ENCODE measurements at regions not wholly inside any gene's neighbourhood (a gene's known extent, or its start where the extent isn't known, plus 50 kb on each side); places are given as distances from the start of the nearest gene placed in this dataset.

DNA sequence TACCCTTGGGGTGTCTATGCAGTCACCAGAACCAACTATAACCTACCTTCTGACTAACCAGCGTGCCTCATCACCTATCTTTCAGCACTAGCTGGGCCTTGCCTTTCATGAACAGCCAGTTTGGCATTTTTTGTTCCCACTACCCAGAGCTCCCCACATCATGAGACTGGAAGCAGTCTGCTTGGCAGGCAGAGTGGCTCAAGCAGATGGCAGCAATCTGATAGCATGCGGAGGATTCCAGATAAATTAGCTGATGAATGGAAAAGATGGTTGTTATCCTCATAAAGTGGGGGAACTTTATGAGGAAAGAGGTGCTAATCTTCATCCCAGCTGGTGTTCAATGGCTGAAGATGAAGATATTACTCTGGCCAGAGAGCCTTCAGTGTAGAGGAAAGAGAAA, 243.2 kb upstream of the EDA2R start:
- H3K9ac ChIP-seq (ENCODE audit: low read length): no peak overlapping the region
- no peaks in the 10 kb centered on the region for H3F3A ChIP-seq (ENCODE audit: insufficient read depth, low read length, poor library complexity, severe bottlenecking)
- no peak overlapping the region for H3K4me3 ChIP-seq (ENCODE audit: low read length)
- H3K27me3 ChIP-seq (ENCODE audit: insufficient read depth, low read depth, low read length): no peaks in the 10 kb centered on the region
- TF ChIP-seq TAF1 (IDR thresholded peaks at IDR 0.05; ENCODE audit: low read depth): no peak
- TF ChIP-seq EP300 (conservative IDR thresholded peaks at IDR 0.05; ENCODE audit: poor library complexity, severe bottlenecking): no peak
- no peak for TF ChIP-seq RAD21 (conservative IDR thresholded peaks at IDR 0.05)
- TF ChIP-seq MXI1 (conservative IDR thresholded peaks at IDR 0.05; ENCODE audit: poor library complexity, severe bottlenecking): no peak
- TF ChIP-seq SMC3 (conservative IDR thresholded peaks at IDR 0.05; ENCODE audit: poor library complexity): no peak
- no peak for TF ChIP-seq POLR2AphosphoS5 (IDR thresholded peaks at IDR 0.05)
- TF ChIP-seq, protein P1, sequence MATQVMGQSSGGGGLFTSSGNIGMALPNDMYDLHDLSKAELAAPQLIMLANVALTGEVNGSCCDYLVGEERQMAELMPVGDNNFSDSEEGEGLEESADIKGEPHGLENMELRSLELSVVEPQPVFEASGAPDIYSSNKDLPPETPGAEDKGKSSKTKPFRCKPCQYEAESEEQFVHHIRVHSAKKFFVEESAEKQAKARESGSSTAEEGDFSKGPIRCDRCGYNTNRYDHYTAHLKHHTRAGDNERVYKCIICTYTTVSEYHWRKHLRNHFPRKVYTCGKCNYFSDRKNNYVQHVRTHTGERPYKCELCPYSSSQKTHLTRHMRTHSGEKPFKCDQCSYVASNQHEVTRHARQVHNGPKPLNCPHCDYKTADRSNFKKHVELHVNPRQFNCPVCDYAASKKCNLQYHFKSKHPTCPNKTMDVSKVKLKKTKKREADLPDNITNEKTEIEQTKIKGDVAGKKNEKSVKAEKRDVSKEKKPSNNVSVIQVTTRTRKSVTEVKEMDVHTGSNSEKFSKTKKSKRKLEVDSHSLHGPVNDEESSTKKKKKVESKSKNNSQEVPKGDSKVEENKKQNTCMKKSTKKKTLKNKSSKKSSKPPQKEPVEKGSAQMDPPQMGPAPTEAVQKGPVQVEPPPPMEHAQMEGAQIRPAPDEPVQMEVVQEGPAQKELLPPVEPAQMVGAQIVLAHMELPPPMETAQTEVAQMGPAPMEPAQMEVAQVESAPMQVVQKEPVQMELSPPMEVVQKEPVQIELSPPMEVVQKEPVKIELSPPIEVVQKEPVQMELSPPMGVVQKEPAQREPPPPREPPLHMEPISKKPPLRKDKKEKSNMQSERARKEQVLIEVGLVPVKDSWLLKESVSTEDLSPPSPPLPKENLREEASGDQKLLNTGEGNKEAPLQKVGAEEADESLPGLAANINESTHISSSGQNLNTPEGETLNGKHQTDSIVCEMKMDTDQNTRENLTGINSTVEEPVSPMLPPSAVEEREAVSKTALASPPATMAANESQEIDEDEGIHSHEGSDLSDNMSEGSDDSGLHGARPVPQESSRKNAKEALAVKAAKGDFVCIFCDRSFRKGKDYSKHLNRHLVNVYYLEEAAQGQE (IDR thresholded peaks at IDR 0.05; ENCODE audit: borderline replicate concordance): no peak
- TF ChIP-seq EZH2 (IDR thresholded peaks at IDR 0.05; ENCODE audit: borderline replicate concordance, insufficient read depth, low read length, poor library complexity, severe bottlenecking): no peak
- TF ChIP-seq, protein P2, sequence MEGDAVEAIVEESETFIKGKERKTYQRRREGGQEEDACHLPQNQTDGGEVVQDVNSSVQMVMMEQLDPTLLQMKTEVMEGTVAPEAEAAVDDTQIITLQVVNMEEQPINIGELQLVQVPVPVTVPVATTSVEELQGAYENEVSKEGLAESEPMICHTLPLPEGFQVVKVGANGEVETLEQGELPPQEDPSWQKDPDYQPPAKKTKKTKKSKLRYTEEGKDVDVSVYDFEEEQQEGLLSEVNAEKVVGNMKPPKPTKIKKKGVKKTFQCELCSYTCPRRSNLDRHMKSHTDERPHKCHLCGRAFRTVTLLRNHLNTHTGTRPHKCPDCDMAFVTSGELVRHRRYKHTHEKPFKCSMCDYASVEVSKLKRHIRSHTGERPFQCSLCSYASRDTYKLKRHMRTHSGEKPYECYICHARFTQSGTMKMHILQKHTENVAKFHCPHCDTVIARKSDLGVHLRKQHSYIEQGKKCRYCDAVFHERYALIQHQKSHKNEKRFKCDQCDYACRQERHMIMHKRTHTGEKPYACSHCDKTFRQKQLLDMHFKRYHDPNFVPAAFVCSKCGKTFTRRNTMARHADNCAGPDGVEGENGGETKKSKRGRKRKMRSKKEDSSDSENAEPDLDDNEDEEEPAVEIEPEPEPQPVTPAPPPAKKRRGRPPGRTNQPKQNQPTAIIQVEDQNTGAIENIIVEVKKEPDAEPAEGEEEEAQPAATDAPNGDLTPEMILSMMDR (IDR thresholded peaks at IDR 0.05; ENCODE audit: poor library complexity, severe bottlenecking): no peak
- H2AFZ ChIP-seq (ENCODE audit: low read depth, low read length): no peak overlapping the region
- H3K27ac ChIP-seq (ENCODE audit: low read length): no peak overlapping the region
- no peaks in the 10 kb centered on the region for H3K36me3 ChIP-seq (ENCODE audit: insufficient read depth, low read length)
- no peaks in the 10 kb centered on the region for H3K9me3 ChIP-seq (ENCODE audit: low read length)
- no peaks in the 10 kb centered on the region for H3K79me2 ChIP-seq (replicated peaks; ENCODE audit: insufficient read depth, low read length)
- no peak overlapping the region for H3K4me2 ChIP-seq (ENCODE audit: low read length)
- H4K20me1 ChIP-seq (ENCODE audit: insufficient read depth): no peaks in the 10 kb centered on the region
- no peaks in the 10 kb centered on the region for H3K9me2 ChIP-seq (ENCODE audit: insufficient read depth, low read length)

DNA sequence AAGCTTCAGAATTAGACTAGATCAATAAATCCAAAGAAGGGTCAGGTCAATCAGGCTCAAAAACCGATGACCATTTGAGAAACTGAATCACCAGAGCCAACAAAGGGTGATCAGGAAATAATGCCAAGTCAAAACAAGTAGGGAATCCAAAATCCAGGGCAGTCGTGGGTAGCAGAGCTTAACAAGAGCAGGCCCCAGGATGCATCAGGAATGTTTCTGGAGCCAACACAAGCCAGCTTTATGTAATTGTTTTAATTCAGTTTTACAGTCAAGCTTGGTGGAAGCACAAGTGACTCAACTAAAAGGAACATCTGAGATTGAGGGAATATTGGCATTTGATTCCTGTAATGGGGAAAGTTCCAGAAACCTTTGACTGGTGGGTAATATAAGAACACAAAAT, 237.9 kb upstream of the EDA2R start:
- no peaks in the 10 kb centered on the region for H3K9me3 ChIP-seq (ENCODE audit: low read length)
- no peaks in the 10 kb centered on the region for H3K27me3 ChIP-seq (ENCODE audit: insufficient read depth, low read depth, low read length)
- no peak overlapping the region for H3K4me2 ChIP-seq (ENCODE audit: low read length)
- no peaks in the 10 kb centered on the region for H4K20me1 ChIP-seq (ENCODE audit: insufficient read depth)
- no peak overlapping the region for H3K9ac ChIP-seq (ENCODE audit: low read length)
- H3K4me3 ChIP-seq (ENCODE audit: low read length): no peak overlapping the region
- H3K27ac ChIP-seq (ENCODE audit: low read length): no peak overlapping the region
- H2AFZ ChIP-seq (ENCODE audit: low read depth, low read length): no peak overlapping the region
- no peaks in the 10 kb centered on the region for H3F3A ChIP-seq (ENCODE audit: insufficient read depth, low read length, poor library complexity, severe bottlenecking)
- H3K79me2 ChIP-seq (replicated peaks; ENCODE audit: insufficient read depth, low read length): no peaks in the 10 kb centered on the region
- H3K36me3 ChIP-seq (ENCODE audit: insufficient read depth, low read length): no peaks in the 10 kb centered on the region
- no peaks in the 10 kb centered on the region for H3K9me2 ChIP-seq (ENCODE audit: insufficient read depth, low read length)
- TF ChIP-seq, protein P1 (IDR thresholded peaks at IDR 0.05; ENCODE audit: borderline replicate concordance): no peak
- TF ChIP-seq RAD21 (conservative IDR thresholded peaks at IDR 0.05): no peak
- no peak for TF ChIP-seq EP300 (conservative IDR thresholded peaks at IDR 0.05; ENCODE audit: poor library complexity, severe bottlenecking)
- no peak for TF ChIP-seq POLR2AphosphoS5 (IDR thresholded peaks at IDR 0.05)
- TF ChIP-seq TAF1 (IDR thresholded peaks at IDR 0.05; ENCODE audit: low read depth): no peak
- no peak for TF ChIP-seq SMC3 (conservative IDR thresholded peaks at IDR 0.05; ENCODE audit: poor library complexity)
- TF ChIP-seq, protein P2 (IDR thresholded peaks at IDR 0.05; ENCODE audit: poor library complexity, severe bottlenecking): no peak
- TF ChIP-seq MXI1 (conservative IDR thresholded peaks at IDR 0.05; ENCODE audit: poor library complexity, severe bottlenecking): no peak
- TF ChIP-seq EZH2 (IDR thresholded peaks at IDR 0.05; ENCODE audit: borderline replicate concordance, insufficient read depth, low read length, poor library complexity, severe bottlenecking): no peak

All from neural cell (in vitro differentiated cells).